ENCODE measurements at regions not wholly inside any gene's neighbourhood (a gene's known extent, or its start where the extent isn't known, plus 50 kb on each side); places are given as distances from the start of the nearest gene placed in this dataset.
"Not testable (repeated sequence)": the region's sequence is repeated elsewhere in the genome, so short reads cannot be mapped to it uniquely, and the experiment has no call there.

DNA sequence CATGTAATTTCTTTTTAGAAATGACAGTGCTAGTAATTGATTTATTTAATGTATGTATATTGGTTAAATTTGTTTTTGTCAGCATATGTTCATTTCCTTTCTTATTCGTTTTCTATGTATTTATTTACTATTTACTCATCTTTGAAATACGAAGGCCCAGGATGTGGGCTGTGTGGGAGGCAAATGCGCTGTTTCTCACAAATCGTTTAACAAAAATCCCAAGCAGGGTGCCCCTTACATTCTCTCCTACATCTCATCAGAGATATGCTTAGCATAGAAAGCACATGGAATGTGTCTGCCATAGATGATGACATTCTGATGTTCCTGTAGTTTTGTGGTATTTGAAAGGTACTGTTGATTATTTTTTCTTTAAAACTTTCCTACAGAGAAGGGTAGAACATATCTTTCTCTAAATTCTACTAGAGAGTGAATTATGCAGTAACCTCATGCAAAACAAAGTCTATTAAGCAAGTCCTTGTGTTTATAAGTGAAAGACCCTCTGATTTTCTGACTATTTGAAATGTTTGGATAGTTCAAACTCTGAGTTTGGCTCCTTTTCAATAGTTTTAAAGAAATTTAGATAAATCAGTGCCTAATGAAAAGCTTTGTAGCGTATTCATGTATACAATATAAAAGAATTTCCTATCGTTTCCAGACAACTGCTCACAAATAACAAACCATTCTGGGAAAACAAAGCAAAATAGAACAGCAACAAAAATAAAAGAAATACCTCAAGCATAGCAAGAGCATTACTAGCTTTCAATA lies 111.1 kb upstream of the VGLL3 start:
- no peak for DNase-seq

GRCh38 chr3:87097733-87098132 lies 106.8 kb upstream of the VGLL3 start:
- DNase-seq, result not testable (repeated sequence)

- no peak for DNase-seq
These were observed 99.7 kb upstream of the VGLL3 start for GRCh38 chr3:87090631-87091030.

DNA sequence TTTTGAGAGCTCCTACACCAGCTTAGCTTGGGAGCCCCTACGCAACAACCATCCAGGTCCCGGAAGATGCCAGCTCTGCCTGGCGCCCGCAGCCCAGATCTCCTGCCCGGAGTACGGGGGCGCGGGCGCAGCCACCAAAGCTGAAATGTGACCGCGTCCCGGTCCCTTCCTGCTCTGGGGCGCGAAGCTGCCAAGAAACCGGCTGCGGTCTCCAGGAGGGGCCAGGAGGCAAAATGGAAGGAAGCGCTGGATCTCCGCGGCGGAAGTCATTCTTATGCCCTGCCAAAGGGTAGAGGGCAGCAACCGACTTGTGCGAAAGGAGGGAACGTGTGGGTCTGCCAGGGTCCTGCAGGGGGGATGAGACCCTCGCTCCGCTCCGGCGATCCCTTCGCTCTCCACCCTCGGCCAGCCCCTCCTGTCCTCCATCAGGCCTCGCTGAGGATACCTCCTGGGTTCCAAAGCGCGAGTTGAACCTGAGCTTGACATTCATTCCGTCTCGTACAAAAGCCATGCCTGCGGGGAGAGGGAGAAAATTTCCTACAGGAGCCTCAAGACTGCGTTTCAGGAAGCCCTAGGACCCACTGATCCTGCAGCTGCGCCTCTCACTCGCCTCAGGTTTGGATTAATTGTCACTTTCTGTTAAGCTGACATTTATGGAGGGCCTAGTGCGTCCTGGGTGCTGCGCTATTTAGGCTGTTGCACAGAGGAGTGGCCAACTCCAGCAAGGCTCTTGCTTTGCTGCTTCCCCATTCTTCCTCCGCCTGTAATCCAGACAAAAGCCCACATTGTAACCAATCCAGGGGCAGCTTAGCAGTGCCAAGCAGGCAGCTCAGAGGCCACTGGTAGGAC lies 98.3 kb upstream of the VGLL3 start:
- peak; percentile 74 to 86 for DNase-seq

DNA sequence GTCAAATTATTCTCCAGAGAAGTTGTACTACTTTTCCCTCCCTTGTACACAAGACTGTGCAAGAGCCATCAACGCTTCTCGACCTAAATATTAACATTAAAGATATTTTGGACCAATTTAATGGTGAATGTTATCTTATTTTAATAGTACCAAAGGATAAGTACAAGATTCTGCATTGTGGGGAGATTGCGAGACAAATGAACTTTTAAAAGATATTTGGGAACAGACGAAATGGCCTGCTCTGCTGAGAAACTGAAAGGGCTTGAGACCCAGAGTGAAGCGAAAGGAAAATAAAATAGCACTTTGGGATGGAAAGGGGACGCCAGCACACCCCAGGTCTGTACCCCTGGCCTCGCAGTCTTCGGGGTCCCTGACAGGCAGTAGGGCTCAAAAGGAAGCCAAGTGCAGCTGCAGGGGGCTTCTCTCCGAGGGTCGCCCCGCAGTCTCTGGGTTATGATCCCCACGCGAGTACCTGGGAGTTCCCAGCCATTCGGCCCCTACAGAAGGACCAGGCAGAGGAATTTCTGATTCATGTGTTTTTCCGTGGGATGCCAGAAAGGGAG lies 97.6 kb upstream of the VGLL3 start:
- DNase-seq, result no peak

DNA sequence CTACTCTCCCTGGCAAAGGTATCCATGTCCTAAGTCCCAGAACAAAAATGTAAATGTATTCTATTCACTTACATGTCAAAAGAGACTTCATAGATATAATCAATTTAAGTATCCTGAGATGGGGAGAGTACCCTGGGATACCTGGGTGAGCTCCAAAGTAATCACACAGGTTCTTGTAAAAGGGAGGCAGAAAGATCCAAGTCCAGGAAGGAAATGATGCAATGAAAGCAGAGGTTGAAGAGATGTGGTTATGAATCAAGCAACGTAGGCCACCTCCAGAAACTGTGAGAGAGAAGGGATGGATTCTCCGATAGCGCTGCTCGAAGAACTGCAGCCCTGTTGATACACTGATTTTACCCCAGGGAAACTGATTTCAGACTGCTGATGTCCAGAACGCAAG lies 93.9 kb upstream of the VGLL3 start:
- DNase-seq, result no peak

- peak; percentile 41 to 52 for DNase-seq
These were observed 92.0 kb upstream of the VGLL3 start for GRCh38 chr3:87082796-87083440.

- no peak for DNase-seq
These were observed 86.4 kb upstream of the VGLL3 start for GRCh38 chr3:87077355-87077754.

GRCh38 chr3:87076946-87077345 lies 86.0 kb upstream of the VGLL3 start:
- DNase-seq, result no peak

DNA sequence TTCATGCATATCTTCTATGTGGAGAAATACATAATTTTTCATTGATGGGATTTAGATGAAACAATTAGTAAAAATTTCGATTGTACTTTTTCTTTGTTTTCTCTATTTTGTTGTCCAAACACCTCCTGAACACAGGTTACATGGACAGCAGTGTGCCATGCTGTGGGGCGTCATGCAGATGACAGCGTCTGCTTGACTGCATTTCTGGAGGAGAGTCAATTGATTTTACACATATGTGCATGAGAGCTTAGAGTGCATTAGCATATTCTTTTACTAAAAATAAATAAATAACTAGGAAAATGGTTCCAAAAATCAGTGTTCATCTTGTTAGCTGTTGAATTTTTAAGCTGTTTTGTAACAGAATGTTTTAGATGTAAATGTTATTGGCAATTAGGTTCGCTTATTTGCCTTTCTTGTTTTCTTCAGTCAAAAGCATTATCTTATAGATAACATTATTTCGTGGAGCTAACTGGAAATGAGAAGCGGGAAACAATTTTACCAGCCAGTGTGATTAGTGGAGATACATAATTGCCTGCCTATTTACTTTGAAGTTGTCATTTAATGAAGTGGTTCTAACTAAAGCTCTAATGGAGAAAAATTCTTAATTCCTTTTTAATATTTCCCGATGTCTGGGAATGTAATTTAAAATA lies 82.7 kb upstream of the VGLL3 start:
- DNase-seq, result no peak

- DNase-seq, result no peak
These were observed 81.5 kb upstream of the VGLL3 start for GRCh38 chr3:87072446-87072845.

GRCh38 chr3:87069971-87070370 lies 79.0 kb upstream of the VGLL3 start:
- DNase-seq, result no peak

DNA sequence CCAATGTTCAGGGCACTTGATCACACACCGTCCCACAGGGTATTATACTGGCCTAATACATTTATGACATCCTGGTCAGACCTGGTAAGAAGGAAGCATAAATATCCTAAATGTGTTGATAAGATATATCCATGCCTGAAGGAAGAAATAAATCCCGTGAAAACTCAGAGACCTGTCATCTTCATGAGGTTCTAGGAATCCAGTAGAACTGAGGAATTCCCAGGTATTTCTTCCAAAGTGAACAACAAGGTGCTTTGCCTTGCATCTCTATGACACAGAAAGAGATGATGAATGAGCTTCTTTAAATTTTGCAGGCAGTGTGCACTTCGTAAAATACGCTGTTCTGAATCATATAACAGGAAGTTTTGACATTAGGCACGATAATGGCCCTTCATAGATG lies 78.1 kb upstream of the VGLL3 start:
- DNase-seq, result no peak

GRCh38 chr3:87062685-87063084 lies 71.7 kb upstream of the VGLL3 start:
- DNase-seq, result no peak

DNA sequence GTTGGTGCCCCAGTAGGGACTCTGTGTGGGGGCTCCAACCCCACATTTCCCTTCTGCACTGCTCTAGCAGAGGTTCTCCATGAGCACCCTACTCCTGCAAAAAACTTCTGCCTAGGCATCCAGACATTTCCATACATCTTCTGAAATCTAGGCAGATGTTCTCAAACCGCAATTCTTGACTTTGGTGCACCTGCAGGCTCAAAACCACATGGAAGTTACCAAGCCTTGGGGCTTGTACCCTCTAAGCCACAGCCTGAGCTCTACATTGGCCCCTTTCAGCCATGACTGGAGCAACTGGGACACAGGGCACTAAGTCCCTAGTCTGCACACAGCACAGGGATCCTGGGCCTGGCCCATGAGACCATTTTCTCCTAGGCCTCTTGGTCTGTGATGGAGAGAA lies 66.5 kb upstream of the VGLL3 start:
- DNase-seq, result no peak

- DNase-seq, result peak in 1 of 2 donors; percentile 6
These were observed 62.6 kb upstream of the VGLL3 start for GRCh38 chr3:87053553-87053952.

- DNase-seq, result no peak
These were observed 61.7 kb upstream of the VGLL3 start for GRCh38 chr3:87052499-87053260.

DNA sequence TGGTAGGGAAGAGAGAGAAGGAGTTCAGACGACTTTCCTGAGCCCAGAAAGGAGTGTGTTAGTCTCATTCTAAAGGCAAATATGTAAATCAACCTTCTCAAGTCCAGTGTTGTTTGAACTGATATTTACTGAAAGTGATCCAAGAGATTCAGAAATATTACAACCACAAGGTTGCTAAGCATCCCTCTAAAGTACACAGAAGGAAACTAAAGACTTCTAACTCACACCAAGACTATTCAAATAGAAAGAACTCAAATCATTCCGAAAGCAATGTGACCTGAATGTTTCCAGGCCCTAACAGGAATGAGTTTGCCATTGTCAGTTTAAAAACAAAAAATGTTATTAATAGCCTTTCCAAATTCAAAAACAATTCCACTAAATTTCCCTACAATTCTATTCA lies 56.9 kb upstream of the VGLL3 start:
- DNase-seq, result no peak

DNA sequence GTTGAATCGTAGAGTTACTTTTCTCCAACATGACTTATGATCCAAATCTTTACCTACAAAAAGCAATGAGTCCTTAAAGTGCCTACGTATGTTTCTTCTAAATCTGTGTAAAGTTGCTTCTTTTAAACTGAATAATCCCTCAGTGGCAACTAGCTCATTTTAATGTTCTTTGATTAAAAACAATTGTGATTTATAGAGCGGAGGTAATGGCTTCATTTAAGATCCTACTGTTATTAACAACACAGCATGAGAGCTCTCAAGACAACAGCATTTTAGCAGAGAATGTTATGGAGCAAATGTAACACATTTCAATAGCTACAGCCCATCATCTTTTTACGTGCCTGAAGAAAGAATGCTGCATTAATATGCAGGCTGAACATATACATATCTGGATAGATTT lies 55.3 kb upstream of the VGLL3 start:
- no peak for DNase-seq

DNA sequence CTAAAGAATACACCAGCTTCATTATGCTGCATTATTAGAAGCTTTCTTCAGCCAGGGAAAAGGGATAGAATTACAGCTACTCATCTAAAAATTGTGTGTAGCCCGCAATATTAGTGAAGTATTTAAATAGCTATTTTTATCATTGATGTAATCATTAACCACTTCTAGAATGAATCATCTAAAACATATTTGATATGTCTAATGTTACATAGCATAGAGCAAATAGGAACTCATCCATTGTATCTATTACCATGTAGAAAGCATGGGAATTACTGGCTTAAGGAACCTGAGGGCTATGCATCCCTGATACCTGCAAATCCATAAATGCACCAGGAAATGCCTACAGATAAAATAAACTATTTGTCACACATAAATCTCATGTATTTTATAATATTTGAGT lies 54.5 kb upstream of the VGLL3 start:
- DNase-seq, result no peak

DNA sequence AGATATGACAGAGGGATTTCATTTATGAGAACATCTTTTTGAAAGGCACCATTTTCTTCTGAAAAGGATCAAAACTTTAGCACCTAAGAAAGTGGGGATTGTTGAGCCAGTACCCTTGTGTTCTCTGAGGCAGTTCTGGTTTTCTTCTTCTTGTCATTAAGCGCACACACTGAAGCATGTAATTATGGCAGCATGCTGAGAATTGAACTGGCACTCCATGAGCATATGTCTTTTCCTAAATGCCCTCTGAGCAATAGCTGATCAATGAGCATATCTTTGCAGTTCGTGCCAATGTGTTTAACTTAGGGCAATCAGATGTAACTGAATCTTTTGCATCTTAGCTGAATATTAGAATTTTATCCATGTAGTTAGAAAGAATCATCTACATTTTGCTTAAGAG lies 53.9 kb upstream of the VGLL3 start:
- no peak for DNase-seq

DNA sequence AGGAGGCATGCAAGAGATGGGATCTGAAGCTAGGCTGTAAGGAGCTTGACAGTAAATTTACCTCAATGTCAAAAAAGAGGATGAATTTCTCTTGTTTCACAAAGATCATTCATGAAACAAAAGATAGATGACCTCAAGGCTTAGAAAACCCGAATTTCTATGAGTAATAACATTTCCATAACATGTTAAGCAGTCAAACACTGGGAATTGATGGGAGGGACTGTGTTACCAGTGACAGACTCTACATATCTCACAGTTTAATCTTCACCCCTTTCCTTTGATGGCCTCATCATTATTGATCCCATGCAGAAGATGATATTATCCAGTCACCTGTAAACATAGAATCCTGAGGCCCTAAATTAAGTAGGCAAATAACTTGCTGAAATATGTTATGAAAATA lies 53.5 kb upstream of the VGLL3 start:
- no peak for DNase-seq

Data from inflammatory macrophage (primary cell).